Neural progenitor cell (in vitro differentiated cells): ENCODE measurements at regions not wholly inside any gene's neighbourhood (a gene's known extent, or its start where the extent isn't known, plus 50 kb on each side); places are given as distances from the start of the nearest gene placed in this dataset.

Source experiments
- DNase-seq: peaks from one replicate; pipeline ENCODE4 v3.0.0-alpha.2; 2016; ENCODE audit warnings: low spot score
- H2AFZ ChIP-seq: fragments of 200-600 bp; sonication (generic); replicated peaks from 2 replicates; pipeline ENCODE4 v1.6.1; 2016; ENCODE audit warnings: antibody characterized with exemption
- H3F3A ChIP-seq: fragments of 200-600 bp; sonication (generic); 2 replicates; pipeline ENCODE4 v1.6.1; 2016; ENCODE audit warnings: antibody characterized with exemption, low read depth
- H3K27ac ChIP-seq: fragments of 200-600 bp; sonication (generic); 2 replicates; pipeline ENCODE4 v1.5.1; 2016; ENCODE audit warnings: mild to moderate bottlenecking
- H3K27me3 ChIP-seq: fragments of 200-600 bp; sonication (generic); 2 replicates; pipeline ENCODE4 v1.6.1; 2016; ENCODE audit warnings: mild to moderate bottlenecking, moderate library complexity
- H3K36me3 ChIP-seq: fragments of 200-600 bp; sonication (generic); 2 replicates; pipeline ENCODE4 v1.5.1; 2016
- H3K4me1 ChIP-seq: fragments of 200-600 bp; sonication (generic); 2 replicates; pipeline ENCODE4 v1.6.1; 2016; ENCODE audit warnings: mixed run types
- H3K4me2 ChIP-seq: fragments of 200-600 bp; sonication (generic); 2 replicates; pipeline ENCODE4 v1.6.1; 2016
- H3K4me3 ChIP-seq: fragments of 200-600 bp; sonication (generic); 2 replicates; pipeline ENCODE4 v1.5.1; 2016
- H3K79me2 ChIP-seq: fragments of 200-600 bp; sonication (generic); 2 replicates; pipeline ENCODE4 v1.6.1; 2016; ENCODE audit warnings: low read depth
- H3K9ac ChIP-seq: fragments of 200-600 bp; sonication (generic); 2 replicates; pipeline ENCODE4 v1.6.1; 2016
- H3K9me3 ChIP-seq: fragments of 200-600 bp; sonication (generic); 2 replicates; pipeline ENCODE4 v1.5.1; 2016; ENCODE audit warnings: low read depth
- H4K20me1 ChIP-seq: fragments of 200-600 bp; sonication (generic); 2 replicates; pipeline ENCODE4 v1.6.1; 2016; ENCODE audit warnings: low read depth
- H3K27ac Mint-ChIP-seq: 3 replicates; pipeline ENCODE4 v1.8.0; 2021; ENCODE audit warnings: mixed read lengths
- H3K27me3 Mint-ChIP-seq: 2 replicates; pipeline ENCODE4 v1.8.0; 2022; ENCODE audit warnings: low read depth, mild to moderate bottlenecking, inconsistent platforms, moderate library complexity, mixed read lengths; ENCODE audit not compliant: insufficient read depth
- H3K36me3 Mint-ChIP-seq: 3 replicates; pipeline ENCODE4 v1.8.0; 2021; ENCODE audit warnings: mixed read lengths
- H3K4me1 Mint-ChIP-seq: 3 replicates; pipeline ENCODE4 v1.8.0; 2021; ENCODE audit warnings: mixed read lengths
- H3K4me3 Mint-ChIP-seq: 3 replicates; pipeline ENCODE4 v1.8.0; 2021; ENCODE audit warnings: mild to moderate bottlenecking, moderate library complexity, mixed read lengths
- H3K9me3 Mint-ChIP-seq: 3 replicates; pipeline ENCODE4 v1.8.0; 2020; ENCODE audit warnings: mixed read lengths
- EZH2 ChIP-seq: fragments of 200-600 bp; sonication (generic); IDR thresholded peaks from 2 replicates; pipeline ENCODE4 v1.6.1; 2017; ENCODE audit warnings: antibody characterized with exemption, mild to moderate bottlenecking, moderate library complexity
- EZH2phosphoT487 ChIP-seq: fragments of 200-600 bp; sonication (generic); IDR thresholded peaks from 2 replicates; pipeline ENCODE4 v1.6.1; 2017; ENCODE audit warnings: antibody characterized with exemption
- TF ChIP-seq, protein P1 (sequence below): fragments of 200-600 bp; sonication (generic); IDR thresholded peaks from 2 replicates; pipeline ENCODE4 v1.5.1; 2017; ENCODE audit warnings: antibody characterized with exemption, mild to moderate bottlenecking

DNA sequence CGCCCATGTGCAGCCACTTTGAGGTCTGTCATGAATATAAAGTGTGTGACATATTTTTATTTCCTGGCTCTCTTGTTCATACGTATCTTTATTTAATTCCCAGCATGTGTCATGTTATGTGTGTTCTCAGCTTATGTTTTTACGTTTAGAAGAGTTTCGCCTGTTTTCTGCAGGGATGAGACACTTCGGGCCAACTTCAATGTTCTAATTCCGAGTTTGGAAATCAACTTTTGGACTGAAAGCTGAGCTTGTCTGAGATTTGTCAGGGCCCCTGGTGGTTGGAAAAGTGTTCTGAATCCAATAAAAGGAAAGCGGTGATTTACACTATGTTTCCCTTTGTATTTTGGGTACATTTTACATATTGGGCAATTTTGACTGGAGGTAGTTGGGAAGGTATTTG is 810.7 kb downstream of the TBC1D22A start:
- Histone ChIP-seq H3K9me3 (peaks cover 5% of the 10 kb centered on the region), H3K4me3 (no peak overlapping the region), H3K27ac (no peak overlapping the region), H3K9ac (no peak overlapping the region), H2AFZ (no peak overlapping the region), H3F3A (no peaks in the 10 kb centered on the region), H3K36me3 (no peaks in the 10 kb centered on the region), H3K4me1 (no peaks in the 10 kb centered on the region), H3K27me3 (no peaks in the 10 kb centered on the region), H3K4me2 (no peak overlapping the region), H3K79me2 (no peaks in the 10 kb centered on the region), H4K20me1 (no peaks in the 10 kb centered on the region)
- no peak overlapping the region for H3K27ac Mint-ChIP-seq
- peaks cover 3% of the 10 kb centered on the region for H3K9me3 Mint-ChIP-seq
- DNase-seq, result no peak
- no peaks in the 10 kb centered on the region for H3K36me3 Mint-ChIP-seq
- TF ChIP-seq EZH2phosphoT487, result no peak
- TF ChIP-seq, protein P1, sequence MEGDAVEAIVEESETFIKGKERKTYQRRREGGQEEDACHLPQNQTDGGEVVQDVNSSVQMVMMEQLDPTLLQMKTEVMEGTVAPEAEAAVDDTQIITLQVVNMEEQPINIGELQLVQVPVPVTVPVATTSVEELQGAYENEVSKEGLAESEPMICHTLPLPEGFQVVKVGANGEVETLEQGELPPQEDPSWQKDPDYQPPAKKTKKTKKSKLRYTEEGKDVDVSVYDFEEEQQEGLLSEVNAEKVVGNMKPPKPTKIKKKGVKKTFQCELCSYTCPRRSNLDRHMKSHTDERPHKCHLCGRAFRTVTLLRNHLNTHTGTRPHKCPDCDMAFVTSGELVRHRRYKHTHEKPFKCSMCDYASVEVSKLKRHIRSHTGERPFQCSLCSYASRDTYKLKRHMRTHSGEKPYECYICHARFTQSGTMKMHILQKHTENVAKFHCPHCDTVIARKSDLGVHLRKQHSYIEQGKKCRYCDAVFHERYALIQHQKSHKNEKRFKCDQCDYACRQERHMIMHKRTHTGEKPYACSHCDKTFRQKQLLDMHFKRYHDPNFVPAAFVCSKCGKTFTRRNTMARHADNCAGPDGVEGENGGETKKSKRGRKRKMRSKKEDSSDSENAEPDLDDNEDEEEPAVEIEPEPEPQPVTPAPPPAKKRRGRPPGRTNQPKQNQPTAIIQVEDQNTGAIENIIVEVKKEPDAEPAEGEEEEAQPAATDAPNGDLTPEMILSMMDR, result no peak
- no peak for TF ChIP-seq EZH2
- H3K27me3 Mint-ChIP-seq, result peaks cover 8% of the 10 kb centered on the region
- H3K4me3 Mint-ChIP-seq, result no peak overlapping the region
- H3K4me1 Mint-ChIP-seq, result no peaks in the 10 kb centered on the region

GRCh38 chr22:47572443-47572842 is 810.0 kb downstream of the TBC1D22A start:
- Histone ChIP-seq H3F3A (no peaks in the 10 kb centered on the region), H3K27me3 (no peaks in the 10 kb centered on the region), H3K79me2 (no peaks in the 10 kb centered on the region), H3K9me3 (peaks cover 3% of the 10 kb centered on the region), H3K27ac (no peak overlapping the region), H2AFZ (no peak overlapping the region), H3K36me3 (no peaks in the 10 kb centered on the region), H4K20me1 (no peaks in the 10 kb centered on the region), H3K9ac (no peak overlapping the region), H3K4me2 (no peak overlapping the region), H3K4me3 (no peak overlapping the region), H3K4me1 (no peaks in the 10 kb centered on the region)
- Mint-ChIP-seq H3K36me3 (no peaks in the 10 kb centered on the region), H3K4me1 (no peaks in the 10 kb centered on the region), H3K27me3 (peaks cover 8% of the 10 kb centered on the region), H3K4me3 (no peak overlapping the region), H3K9me3 (peaks cover 3% of the 10 kb centered on the region), H3K27ac (no peak overlapping the region)
- no peak for DNase-seq
- TF ChIP-seq EZH2phosphoT487, result no peak
- TF ChIP-seq, protein P1, result no peak
- TF ChIP-seq EZH2, result no peak

DNA sequence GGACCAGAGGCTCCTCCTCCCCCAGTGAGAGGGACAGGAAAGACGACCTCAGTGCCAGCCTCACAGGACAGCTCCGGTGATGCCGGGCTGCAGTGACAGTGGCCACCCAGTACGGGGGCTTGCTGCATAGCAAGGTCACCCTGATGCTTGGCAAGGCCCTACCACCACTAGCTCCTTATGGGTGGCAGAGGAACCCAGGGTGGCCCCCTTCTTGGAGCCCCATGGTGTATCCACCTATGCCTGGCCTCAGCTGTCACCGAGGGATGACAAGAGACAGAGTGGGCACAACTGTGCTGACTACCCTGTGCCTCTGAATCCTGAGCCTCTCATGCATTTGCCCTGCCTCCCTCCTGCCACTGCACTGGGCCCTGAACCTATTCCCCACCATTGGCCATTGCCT is 809.2 kb downstream of the TBC1D22A start:
- H3K4me2 ChIP-seq, result no peak overlapping the region

More for the DNA sequence above, 809.2 kb downstream of the TBC1D22A start:
- H3K36me3 ChIP-seq, result no peaks in the 10 kb centered on the region
- H3K9ac ChIP-seq, result no peak overlapping the region
- peaks cover 3% of the 10 kb centered on the region for H3K9me3 Mint-ChIP-seq
- no peaks in the 10 kb centered on the region for H3K36me3 Mint-ChIP-seq
- H3K4me3 ChIP-seq, result no peak overlapping the region
- H3K27me3 Mint-ChIP-seq, result peaks cover 8% of the 10 kb centered on the region
- H3K27ac Mint-ChIP-seq, result no peak overlapping the region
- no peaks in the 10 kb centered on the region for H3K4me1 Mint-ChIP-seq
- no peaks in the 10 kb centered on the region for H4K20me1 ChIP-seq
- no peak for DNase-seq
- no peaks in the 10 kb centered on the region for H3K79me2 ChIP-seq
- no peak for TF ChIP-seq EZH2
- TF ChIP-seq, protein P1, result no peak
- H3F3A ChIP-seq, result no peaks in the 10 kb centered on the region
- peaks cover 3% of the 10 kb centered on the region for H3K9me3 ChIP-seq
- H3K27ac ChIP-seq, result no peak overlapping the region
- H3K4me3 Mint-ChIP-seq, result no peak overlapping the region
- no peaks in the 10 kb centered on the region for H3K4me1 ChIP-seq
- H3K27me3 ChIP-seq, result no peaks in the 10 kb centered on the region
- H2AFZ ChIP-seq, result no peak overlapping the region
